PC-9 (cell line): ENCODE measurements at regions not wholly inside any gene's neighbourhood (a gene's known extent, or its start where the extent isn't known, plus 50 kb on each side); places are given as distances from the start of the nearest gene placed in this dataset.

Experiments used
- BruUV-seq: library from RNA; stranded (reverse); fragments of 400-500 nt; replicated peaks from 2 replicates; lab custom pipeline; 2021; lab: Mats Ljungman, UMichigan
- CTCF ChIA-PET: fragments of 300-600 bp; sonication (Branson Sonifier 250); formaldehyde crosslinking; loops from one replicate; lab custom pipeline; 2022; ENCODE audit warnings: antibody characterized with exemption; lab: Charles Lee
- POLR2A ChIA-PET: fragments of 300-600 bp; sonication (Branson Sonifier 250); formaldehyde crosslinking; loops from one replicate; lab custom pipeline; 2022; ENCODE audit warnings: antibody characterized with exemption; ENCODE audit not compliant: unreplicated experiment; lab: Charles Lee
- DNase-seq, 2 experiments: peaks; one replicate each; pipeline versions ENCODE4 v3.0.0 to v3.0.0-alpha.2; 2015 to 2022; ENCODE audit warnings: mixed read lengths in 1 of 2
- H2AFZ ChIP-seq: fragments of 200-600 bp; sonication (generic); 2 replicates; pipeline ENCODE4 v1.8.1; 2017; ENCODE audit warnings: antibody characterized with exemption
- H3F3A ChIP-seq: fragments of 200-600 bp; sonication (generic); 2 replicates; pipeline ENCODE4 v1.8.1; 2017; ENCODE audit warnings: antibody characterized with exemption, mild to moderate bottlenecking, low read depth; ENCODE audit not compliant: insufficient read depth
- H3K27ac ChIP-seq: fragments of 200-600 bp; sonication (generic); 2 replicates; pipeline ENCODE4 v1.6.1; 2016; ENCODE audit warnings: mixed run types
- H3K27me3 ChIP-seq: fragments of 200-600 bp; sonication (generic); 2 replicates; pipeline ENCODE4 v1.6.1; 2016; ENCODE audit warnings: low read depth, mixed run types; ENCODE audit not compliant: insufficient read depth
- H3K36me3 ChIP-seq: fragments of 200-600 bp; sonication (generic); 2 replicates; pipeline ENCODE4 v1.6.1; 2016; ENCODE audit warnings: low read depth, mixed run types
- H3K4me1 ChIP-seq: fragments of 200-600 bp; sonication (generic); replicated peaks from 2 replicates; pipeline ENCODE4 v1.6.1; 2016; ENCODE audit warnings: mixed run types; ENCODE audit not compliant: insufficient read depth
- H3K4me2 ChIP-seq: fragments of 200-600 bp; sonication (generic); 2 replicates; pipeline ENCODE4 v1.6.1; 2017; ENCODE audit warnings: mixed run types
- H3K4me3 ChIP-seq: fragments of 200-600 bp; sonication (generic); 2 replicates; pipeline ENCODE4 v1.6.1; 2016; ENCODE audit warnings: mixed run types
- H3K79me2 ChIP-seq: fragments of 200-600 bp; sonication (generic); 2 replicates; pipeline ENCODE4 v1.6.1; 2017; ENCODE audit warnings: low read depth, mixed run types
- H3K9me2 ChIP-seq: fragments of 200-600 bp; sonication (generic); 2 replicates; pipeline ENCODE4 v1.8.1; 2017; ENCODE audit warnings: mild to moderate bottlenecking; ENCODE audit not compliant: insufficient read depth
- H3K9me3 ChIP-seq: fragments of 200-600 bp; sonication (generic); 2 replicates; pipeline ENCODE4 v1.8.1; 2016; ENCODE audit warnings: low read depth; ENCODE audit not compliant: insufficient read depth
- H4K20me1 ChIP-seq: fragments of 200-600 bp; sonication (generic); 2 replicates; pipeline ENCODE4 v1.8.1; 2017; ENCODE audit not compliant: insufficient read depth
- CTCF ChIP-seq: fragments of 200-600 bp; sonication (generic); conservative IDR thresholded peaks from 2 replicates; pipeline ENCODE4 v1.6.1; 2017; ENCODE audit warnings: mixed run types, antibody characterized with exemption, mild to moderate bottlenecking, moderate library complexity
- EZH2 ChIP-seq: fragments of 200-600 bp; sonication (generic); IDR thresholded peaks from 2 replicates; pipeline ENCODE4 v1.8.0; 2017; ENCODE audit warnings: antibody characterized with exemption, low read depth
- intact Hi-C: fragments of 100-400 bp; cut with micrococcal nuclease; formaldehyde crosslinking; loops from one replicate; pipeline ENCODE4 v1.10.0; 2022; ENCODE audit not compliant: unreplicated experiment

GRCh38 chr4:67158666-67159065, 386.6 kb downstream of the CENPC start:
- H3K9me2 ChIP-seq, result no peaks in the 10 kb centered on the region
- H3K4me3 ChIP-seq, result no peak overlapping the region
- BruUV-seq, result no TSS peak
- ChIA-PET CTCF (no interaction called here), POLR2A (no interaction called here)
- no peak for TF ChIP-seq EZH2
- TF ChIP-seq CTCF, result no peak
- no peak overlapping the region for H3K4me2 ChIP-seq
- intact Hi-C loops, result no loop called here
- H3K79me2 ChIP-seq, result no peaks in the 10 kb centered on the region
- H4K20me1 ChIP-seq, result no peaks in the 10 kb centered on the region
- no peaks in the 10 kb centered on the region for H3K36me3 ChIP-seq
- H2AFZ ChIP-seq, result no peak overlapping the region
- no peaks in the 10 kb centered on the region for H3K27me3 ChIP-seq
- H3K9me3 ChIP-seq, result no peaks in the 10 kb centered on the region
- no peaks in the 10 kb centered on the region for H3K4me1 ChIP-seq
- H3F3A ChIP-seq, result no peaks in the 10 kb centered on the region
- DNase-seq, result no peak
- H3K27ac ChIP-seq, result no peak overlapping the region

GRCh38 chr4:67152976-67153375, 392.3 kb downstream of the CENPC start:
- DNase-seq, result no peak
- intact Hi-C loops, result no loop called here
- Histone ChIP-seq H3K27me3 (no peaks in the 10 kb centered on the region), H2AFZ (no peak overlapping the region), H3K4me3 (no peak overlapping the region), H3K4me2 (no peak overlapping the region), H3K9me2 (no peaks in the 10 kb centered on the region), H3K27ac (no peak overlapping the region), H3K4me1 (no peaks in the 10 kb centered on the region), H4K20me1 (no peaks in the 10 kb centered on the region), H3K79me2 (no peaks in the 10 kb centered on the region), H3F3A (no peaks in the 10 kb centered on the region), H3K9me3 (no peaks in the 10 kb centered on the region), H3K36me3 (no peaks in the 10 kb centered on the region)
- ChIA-PET POLR2A (no interaction called here), CTCF (no interaction called here)
- no peak for TF ChIP-seq CTCF
- TF ChIP-seq EZH2, result no peak
- no TSS peak for BruUV-seq

- Histone ChIP-seq H3K4me3 (no peak overlapping the region), H3K36me3 (no peaks in the 10 kb centered on the region), H3K27me3 (no peaks in the 10 kb centered on the region), H3K4me2 (no peak overlapping the region), H3K9me2 (no peaks in the 10 kb centered on the region), H3K79me2 (no peaks in the 10 kb centered on the region), H3K9me3 (no peaks in the 10 kb centered on the region), H3K4me1 (no peaks in the 10 kb centered on the region), H3K27ac (no peak overlapping the region), H4K20me1 (no peaks in the 10 kb centered on the region), H3F3A (no peaks in the 10 kb centered on the region), H2AFZ (no peak overlapping the region)
- no peak for DNase-seq
- intact Hi-C loops, result no loop called here
- no TSS peak for BruUV-seq
- TF ChIP-seq EZH2 (no peak), CTCF (no peak)
- ChIA-PET CTCF (no interaction called here), POLR2A (no interaction called here)
These were observed 393.6 kb downstream of the CENPC start for GRCh38 chr4:67151376-67152343.
